ENCODE measurements at regions not wholly inside any gene's neighbourhood (a gene's known extent, or its start where the extent isn't known, plus 50 kb on each side); places are given as distances from the start of the nearest gene placed in this dataset.
A peak's percentile ranks its signal among the peaks of the same experiment; 100 is the strongest.

GRCh38 chr13:111663505-111663904 lies 343.1 kb downstream of the TEX29 start:
- intact Hi-C loops (cut with DNase I) = no loop called here
- Histone ChIP-seq H3K27me3 (no peaks in the 10 kb centered on the region), H3K4me1 (peaks cover 0 to 11% (median 0%) of the 10 kb centered on the region in 4 donors), H3K27ac (no peak overlapping the region), H3K4me3 (no peak overlapping the region), H3K9me3 (no peaks in the 10 kb centered on the region), H3K36me3 (no peaks in the 10 kb centered on the region)
- no peak for ATAC-seq
- DNase-seq = peak in 1 of 3 donors; percentile 30
- TF ChIP-seq, protein P1, sequence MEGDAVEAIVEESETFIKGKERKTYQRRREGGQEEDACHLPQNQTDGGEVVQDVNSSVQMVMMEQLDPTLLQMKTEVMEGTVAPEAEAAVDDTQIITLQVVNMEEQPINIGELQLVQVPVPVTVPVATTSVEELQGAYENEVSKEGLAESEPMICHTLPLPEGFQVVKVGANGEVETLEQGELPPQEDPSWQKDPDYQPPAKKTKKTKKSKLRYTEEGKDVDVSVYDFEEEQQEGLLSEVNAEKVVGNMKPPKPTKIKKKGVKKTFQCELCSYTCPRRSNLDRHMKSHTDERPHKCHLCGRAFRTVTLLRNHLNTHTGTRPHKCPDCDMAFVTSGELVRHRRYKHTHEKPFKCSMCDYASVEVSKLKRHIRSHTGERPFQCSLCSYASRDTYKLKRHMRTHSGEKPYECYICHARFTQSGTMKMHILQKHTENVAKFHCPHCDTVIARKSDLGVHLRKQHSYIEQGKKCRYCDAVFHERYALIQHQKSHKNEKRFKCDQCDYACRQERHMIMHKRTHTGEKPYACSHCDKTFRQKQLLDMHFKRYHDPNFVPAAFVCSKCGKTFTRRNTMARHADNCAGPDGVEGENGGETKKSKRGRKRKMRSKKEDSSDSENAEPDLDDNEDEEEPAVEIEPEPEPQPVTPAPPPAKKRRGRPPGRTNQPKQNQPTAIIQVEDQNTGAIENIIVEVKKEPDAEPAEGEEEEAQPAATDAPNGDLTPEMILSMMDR (IDR thresholded peaks at IDR 0.05) = no peak
- TF ChIP-seq POLR2A (IDR thresholded peaks at IDR 0.05) = no peak
- WGBS (ENCODE audit: insufficient coverage, low coverage, low lambda C conversion rate, missing lambda C conversion rate) = 76% methylated on average over 10 of the region's 12 CpGs

- 81% methylated on average over 5 of the region's 9 CpGs for WGBS (ENCODE audit: insufficient coverage, low coverage, low lambda C conversion rate, missing lambda C conversion rate)
- H3K36me3 ChIP-seq = no peaks in the 10 kb centered on the region
- no peaks in the 10 kb centered on the region for H3K27me3 ChIP-seq
- intact Hi-C loops (cut with DNase I) = no loop called here
- H3K27ac ChIP-seq = no peak overlapping the region
- H3K9me3 ChIP-seq = no peaks in the 10 kb centered on the region
- ATAC-seq (no peak), DNase-seq (peak in 1 of 3 donors; percentile 4)
- TF ChIP-seq POLR2A (IDR thresholded peaks at IDR 0.05) = no peak
- TF ChIP-seq, protein P1 (IDR thresholded peaks at IDR 0.05) = no peak
- peaks cover 0 to 6% (median 0%) of the 10 kb centered on the region in 4 donors for H3K4me1 ChIP-seq
- no peak overlapping the region for H3K4me3 ChIP-seq
These were observed 343.5 kb downstream of the TEX29 start for GRCh38 chr13:111663953-111664421.

DNA sequence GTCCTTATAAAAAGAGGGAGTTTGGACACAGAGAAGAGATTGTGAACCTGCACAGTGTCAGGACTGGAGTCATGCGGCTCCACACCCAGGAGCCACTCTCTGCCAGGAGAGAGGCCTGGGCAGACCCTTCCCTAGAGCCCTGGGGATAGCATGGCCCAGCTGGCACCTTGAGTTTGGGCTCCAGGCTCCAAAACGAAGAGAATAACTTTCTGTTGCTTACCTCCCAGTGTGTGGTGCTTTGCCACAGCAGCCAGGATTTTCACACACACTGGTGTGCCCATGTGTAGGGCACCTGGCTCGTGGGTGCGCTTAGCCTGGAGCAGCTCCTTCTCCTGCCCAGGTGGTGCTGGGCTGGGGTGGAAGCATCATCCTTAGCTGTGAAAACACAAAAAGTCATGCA lies 344.3 kb downstream of the TEX29 start:
- TF ChIP-seq POLR2A (IDR thresholded peaks at IDR 0.05) = no peak
- TF ChIP-seq, protein P1 (IDR thresholded peaks at IDR 0.05) = no peak
- Histone ChIP-seq H3K27ac (no peak overlapping the region), H3K27me3 (no peaks in the 10 kb centered on the region), H3K4me1 (peaks cover 0 to 5% (median 0%) of the 10 kb centered on the region in 4 donors), H3K36me3 (no peaks in the 10 kb centered on the region), H3K4me3 (no peak overlapping the region), H3K9me3 (no peaks in the 10 kb centered on the region)
- ATAC-seq = no peak
- peak in 1 of 3 donors; percentile 23 for DNase-seq
- WGBS (ENCODE audit: insufficient coverage, low coverage, low lambda C conversion rate, missing lambda C conversion rate) = no CpG with 5 or more reads among the region's 4 CpGs
- intact Hi-C loops (cut with DNase I) = no loop called here

DNA sequence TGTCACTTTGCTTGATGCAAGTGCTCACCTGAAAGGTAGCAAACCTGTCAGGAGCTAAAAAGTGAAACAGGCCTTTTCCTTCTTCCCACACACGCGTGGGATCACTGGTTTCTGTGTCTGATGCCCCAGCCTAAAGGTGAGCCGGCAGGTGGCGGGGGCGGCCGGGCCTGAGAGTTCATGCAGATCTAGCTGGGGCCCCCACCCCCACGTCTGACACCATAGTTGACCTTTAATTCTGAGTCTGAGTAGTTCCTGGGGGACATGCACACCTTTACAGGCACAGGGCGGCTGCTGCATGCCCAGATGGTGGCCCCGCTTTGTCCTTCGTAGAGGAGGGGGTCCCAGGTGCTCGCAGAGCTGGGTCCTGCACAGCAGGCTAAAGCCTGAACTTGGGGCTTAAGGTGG lies 345.3 kb downstream of the TEX29 start:
- Histone ChIP-seq H3K27ac (no peak overlapping the region), H3K9me3 (no peaks in the 10 kb centered on the region), H3K36me3 (no peaks in the 10 kb centered on the region), H3K4me1 (no peaks in the 10 kb centered on the region), H3K4me3 (no peak overlapping the region), H3K27me3 (no peaks in the 10 kb centered on the region)
- TF ChIP-seq POLR2A (IDR thresholded peaks at IDR 0.05) = no peak
- TF ChIP-seq, protein P1 (IDR thresholded peaks at IDR 0.05) = no peak
- DNase-seq (peak in 1 of 3 donors; percentile 1), ATAC-seq (no peak)
- WGBS (ENCODE audit: insufficient coverage, low coverage, low lambda C conversion rate, missing lambda C conversion rate) = 80% methylated on average over 1 of the region's 11 CpGs
- intact Hi-C loops (cut with DNase I) = no loop called here
